ENCODE measurements at regions not wholly inside any gene's neighbourhood (a gene's known extent, or its start where the extent isn't known, plus 50 kb on each side); places are given as distances from the start of the nearest gene placed in this dataset.

- Histone ChIP-seq H3K36me3 (ENCODE audit: control insufficient read depth in 1 of 2, insufficient read depth in 2 of 2, low read depth in 1 of 2, low read length in 2 of 2) (no peaks in the 10 kb centered on the region), H4K8ac (ENCODE audit: low read length) (no peak overlapping the region), H3K79me1 (replicated peaks; ENCODE audit: low read length, poor library complexity, severe bottlenecking) (no peaks in the 10 kb centered on the region), H3K4ac (ENCODE audit: low read depth in 1 of 2, low read length in 2 of 2) (no peak overlapping the region), H3K18ac (ENCODE audit: low read depth in 1 of 2, low read length in 2 of 2) (no peak overlapping the region), H2BK120ac (ENCODE audit: low read depth, low read length) (no peak overlapping the region), H2AK5ac (ENCODE audit: low read length, severe bottlenecking) (no peak overlapping the region), H3K4me1 (ENCODE audit: control insufficient read depth, insufficient read depth, low read depth, low read length) (no peaks in the 10 kb centered on the region), H2BK15ac (ENCODE audit: low read depth, poor library complexity, severe bottlenecking) (no peak overlapping the region), H3K14ac (ENCODE audit: low read length in 2 of 2) (no peak overlapping the region), H3K4me3 (ENCODE audit: insufficient read depth in 1 of 2, low read depth in 1 of 2, low read length in 2 of 2) (no peak overlapping the region), H3K4me2 (ENCODE audit: low read length, poor library complexity, severe bottlenecking) (no peak overlapping the region), H2BK5ac (ENCODE audit: low read depth, low read length, poor library complexity, severe bottlenecking) (no peak overlapping the region), H3K9me3 (ENCODE audit: control insufficient read depth, low read length) (no peaks in the 10 kb centered on the region), H2AFZ (ENCODE audit: low read depth, low read length) (no peak overlapping the region), H4K91ac (ENCODE audit: low read length) (no peak overlapping the region), H3K27me3 (ENCODE audit: control insufficient read depth in 1 of 2, insufficient read depth in 1 of 2, low read length in 2 of 2) (no peaks in the 10 kb centered on the region), H3K9ac (ENCODE audit: low read length) (no peak overlapping the region), H3K27ac (ENCODE audit: low read length, poor library complexity, severe bottlenecking) (no peak overlapping the region), H2BK12ac (ENCODE audit: low read length in 2 of 2) (no peak overlapping the region), H3K23ac (ENCODE audit: low read length in 2 of 2) (no peak overlapping the region)
- WGBS: 80% methylated on average over 2 of the region's 2 CpGs
- DNase-seq: no peak
These were observed 337.4 kb upstream of the PIK3C3 start for GRCh38 chr18:41617647-41618046.

- Histone ChIP-seq H3K27me3 (ENCODE audit: control insufficient read depth in 1 of 2, insufficient read depth in 1 of 2, low read length in 2 of 2) (no peaks in the 10 kb centered on the region), H3K9me3 (ENCODE audit: control insufficient read depth, low read length) (no peaks in the 10 kb centered on the region), H2AFZ (ENCODE audit: low read depth, low read length) (no peak overlapping the region), H3K4ac (ENCODE audit: low read depth in 1 of 2, low read length in 2 of 2) (no peak overlapping the region), H4K8ac (ENCODE audit: low read length) (no peak overlapping the region), H3K23ac (ENCODE audit: low read length in 2 of 2) (no peak overlapping the region), H2BK15ac (ENCODE audit: low read depth, poor library complexity, severe bottlenecking) (no peak overlapping the region), H2BK5ac (ENCODE audit: low read depth, low read length, poor library complexity, severe bottlenecking) (no peak overlapping the region), H3K14ac (ENCODE audit: low read length in 2 of 2) (no peak overlapping the region), H3K4me3 (ENCODE audit: insufficient read depth in 1 of 2, low read depth in 1 of 2, low read length in 2 of 2) (no peak overlapping the region), H3K79me1 (replicated peaks; ENCODE audit: low read length, poor library complexity, severe bottlenecking) (no peaks in the 10 kb centered on the region), H3K4me1 (ENCODE audit: control insufficient read depth, insufficient read depth, low read depth, low read length) (no peaks in the 10 kb centered on the region), H2BK12ac (ENCODE audit: low read length in 2 of 2) (no peak overlapping the region), H3K4me2 (ENCODE audit: low read length, poor library complexity, severe bottlenecking) (no peak overlapping the region), H2BK120ac (ENCODE audit: low read depth, low read length) (no peak overlapping the region), H3K18ac (ENCODE audit: low read depth in 1 of 2, low read length in 2 of 2) (no peak overlapping the region), H3K27ac (ENCODE audit: low read length, poor library complexity, severe bottlenecking) (no peak overlapping the region), H4K91ac (ENCODE audit: low read length) (no peak overlapping the region), H3K36me3 (ENCODE audit: control insufficient read depth in 1 of 2, insufficient read depth in 2 of 2, low read depth in 1 of 2, low read length in 2 of 2) (no peaks in the 10 kb centered on the region), H2AK5ac (ENCODE audit: low read length, severe bottlenecking) (no peak overlapping the region), H3K9ac (ENCODE audit: low read length) (no peak overlapping the region)
- no peak for DNase-seq
- WGBS: 86% methylated on average over 6 of the region's 6 CpGs
These were observed 341.9 kb upstream of the PIK3C3 start for GRCh38 chr18:41613003-41613609.

GRCh38 chr18:41604964-41605363 lies 350.1 kb upstream of the PIK3C3 start:
- Histone ChIP-seq H3K4me1 (ENCODE audit: control insufficient read depth, insufficient read depth, low read depth, low read length) (no peaks in the 10 kb centered on the region), H3K27ac (ENCODE audit: low read length, poor library complexity, severe bottlenecking) (no peak overlapping the region), H3K23ac (ENCODE audit: low read length in 2 of 2) (no peak overlapping the region), H2BK15ac (ENCODE audit: low read depth, poor library complexity, severe bottlenecking) (no peak overlapping the region), H4K8ac (ENCODE audit: low read length) (no peak overlapping the region), H3K9ac (ENCODE audit: low read length) (no peak overlapping the region), H3K27me3 (ENCODE audit: control insufficient read depth in 1 of 2, insufficient read depth in 1 of 2, low read length in 2 of 2) (no peaks in the 10 kb centered on the region), H3K14ac (ENCODE audit: low read length in 2 of 2) (no peak overlapping the region), H2BK5ac (ENCODE audit: low read depth, low read length, poor library complexity, severe bottlenecking) (no peak overlapping the region), H3K18ac (ENCODE audit: low read depth in 1 of 2, low read length in 2 of 2) (no peak overlapping the region), H2AFZ (ENCODE audit: low read depth, low read length) (no peak overlapping the region), H2AK5ac (ENCODE audit: low read length, severe bottlenecking) (no peak overlapping the region), H2BK12ac (ENCODE audit: low read length in 2 of 2) (no peak overlapping the region), H3K4ac (ENCODE audit: low read depth in 1 of 2, low read length in 2 of 2) (no peak overlapping the region), H2BK120ac (ENCODE audit: low read depth, low read length) (no peak overlapping the region), H3K9me3 (ENCODE audit: control insufficient read depth, low read length) (peaks cover 2% of the 10 kb centered on the region), H3K4me3 (ENCODE audit: insufficient read depth in 1 of 2, low read depth in 1 of 2, low read length in 2 of 2) (no peak overlapping the region), H3K36me3 (ENCODE audit: control insufficient read depth in 1 of 2, insufficient read depth in 2 of 2, low read depth in 1 of 2, low read length in 2 of 2) (no peaks in the 10 kb centered on the region), H3K79me1 (replicated peaks; ENCODE audit: low read length, poor library complexity, severe bottlenecking) (no peaks in the 10 kb centered on the region), H3K4me2 (ENCODE audit: low read length, poor library complexity, severe bottlenecking) (no peak overlapping the region), H4K91ac (ENCODE audit: low read length) (no peak overlapping the region)
- WGBS: 47% methylated on average over 5 of the region's 5 CpGs
- no peak for DNase-seq

GRCh38 chr18:41602034-41602433 lies 353.0 kb upstream of the PIK3C3 start:
- Histone ChIP-seq H3K27me3 (ENCODE audit: control insufficient read depth in 1 of 2, insufficient read depth in 1 of 2, low read length in 2 of 2) (no peaks in the 10 kb centered on the region), H2BK120ac (ENCODE audit: low read depth, low read length) (no peak overlapping the region), H4K8ac (ENCODE audit: low read length) (no peak overlapping the region), H3K27ac (ENCODE audit: low read length, poor library complexity, severe bottlenecking) (no peak overlapping the region), H3K79me1 (replicated peaks; ENCODE audit: low read length, poor library complexity, severe bottlenecking) (no peaks in the 10 kb centered on the region), H3K18ac (ENCODE audit: low read depth in 1 of 2, low read length in 2 of 2) (no peak overlapping the region), H3K9ac (ENCODE audit: low read length) (no peak overlapping the region), H2BK15ac (ENCODE audit: low read depth, poor library complexity, severe bottlenecking) (no peak overlapping the region), H3K23ac (ENCODE audit: low read length in 2 of 2) (no peak overlapping the region), H3K4me3 (ENCODE audit: insufficient read depth in 1 of 2, low read depth in 1 of 2, low read length in 2 of 2) (no peak overlapping the region), H4K91ac (ENCODE audit: low read length) (no peak overlapping the region), H3K4ac (ENCODE audit: low read depth in 1 of 2, low read length in 2 of 2) (no peak overlapping the region), H3K4me1 (ENCODE audit: control insufficient read depth, insufficient read depth, low read depth, low read length) (no peaks in the 10 kb centered on the region), H2AFZ (ENCODE audit: low read depth, low read length) (no peak overlapping the region), H2BK12ac (ENCODE audit: low read length in 2 of 2) (no peak overlapping the region), H2BK5ac (ENCODE audit: low read depth, low read length, poor library complexity, severe bottlenecking) (no peak overlapping the region), H2AK5ac (ENCODE audit: low read length, severe bottlenecking) (no peak overlapping the region), H3K9me3 (ENCODE audit: control insufficient read depth, low read length) (peaks cover 2% of the 10 kb centered on the region), H3K4me2 (ENCODE audit: low read length, poor library complexity, severe bottlenecking) (no peak overlapping the region), H3K14ac (ENCODE audit: low read length in 2 of 2) (no peak overlapping the region), H3K36me3 (ENCODE audit: control insufficient read depth in 1 of 2, insufficient read depth in 2 of 2, low read depth in 1 of 2, low read length in 2 of 2) (no peaks in the 10 kb centered on the region)
- DNase-seq: no peak
- 66% methylated on average over 2 of the region's 4 CpGs for WGBS
